GM18867 (cell line): ENCODE measurements at regions not wholly inside any gene's neighbourhood (a gene's known extent, or its start where the extent isn't known, plus 50 kb on each side); places are given as distances from the start of the nearest gene placed in this dataset.
"Not testable (repeated sequence)": the region's sequence is repeated elsewhere in the genome, so short reads cannot be mapped to it uniquely, and the experiment has no call there.

Experiments used
- ATAC-seq: cut with Tn5 transposase; IDR thresholded peaks from one replicate; pipeline ENCODE4 v1.9.1; 2021; ENCODE audit warnings: mild to moderate bottlenecking, moderate library complexity; ENCODE audit not compliant: unreplicated experiment

DNA sequence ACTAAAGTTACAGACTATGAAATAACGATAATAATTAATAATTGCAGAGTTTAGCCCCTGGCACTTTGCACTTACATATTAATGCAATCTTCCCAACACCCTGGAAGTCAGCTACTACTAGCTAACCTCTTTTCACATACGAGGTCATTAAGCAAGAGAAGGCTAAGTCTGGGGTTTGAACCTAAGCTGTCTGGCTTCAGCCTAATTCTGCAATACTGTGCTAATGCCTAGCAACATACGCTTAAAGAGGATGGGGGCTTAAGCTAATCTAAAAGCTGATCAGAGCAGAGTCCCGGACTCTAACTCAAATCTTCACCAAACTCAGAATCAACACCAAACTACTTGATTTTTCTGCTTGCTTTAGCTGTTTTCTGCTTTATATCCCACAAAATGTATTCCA is 168.7 kb upstream of the GNAI1 start:
- ATAC-seq, result no peak

GRCh38 chr7:79964463-79964862 is 170.2 kb upstream of the GNAI1 start:
- ATAC-seq, result no peak

DNA sequence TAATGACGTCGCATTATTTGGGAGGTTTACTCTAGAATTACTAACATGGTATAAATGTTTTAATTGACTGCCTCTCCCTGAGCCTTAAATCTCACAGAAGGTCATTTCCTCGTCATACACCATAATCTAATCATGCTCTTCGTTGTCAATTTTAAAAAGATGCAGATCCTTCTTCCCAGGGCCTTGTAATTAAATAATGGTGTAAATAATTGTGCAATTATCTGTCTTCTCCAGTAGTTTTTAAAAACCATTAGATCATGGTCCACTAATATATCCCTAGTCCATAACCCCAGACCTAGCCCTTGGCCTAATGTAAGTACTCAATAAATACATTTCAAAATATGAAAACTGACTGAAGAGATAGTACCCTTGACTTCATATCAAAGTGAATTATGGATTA is 181.5 kb upstream of the GNAI1 start:
- ATAC-seq, result no peak

- ATAC-seq, result no peak
Measured at GRCh38 chr7:79952399-79952798, 182.2 kb upstream of the GNAI1 start.

GRCh38 chr7:79951415-79951814 is 183.2 kb upstream of the GNAI1 start:
- ATAC-seq, result no peak

DNA sequence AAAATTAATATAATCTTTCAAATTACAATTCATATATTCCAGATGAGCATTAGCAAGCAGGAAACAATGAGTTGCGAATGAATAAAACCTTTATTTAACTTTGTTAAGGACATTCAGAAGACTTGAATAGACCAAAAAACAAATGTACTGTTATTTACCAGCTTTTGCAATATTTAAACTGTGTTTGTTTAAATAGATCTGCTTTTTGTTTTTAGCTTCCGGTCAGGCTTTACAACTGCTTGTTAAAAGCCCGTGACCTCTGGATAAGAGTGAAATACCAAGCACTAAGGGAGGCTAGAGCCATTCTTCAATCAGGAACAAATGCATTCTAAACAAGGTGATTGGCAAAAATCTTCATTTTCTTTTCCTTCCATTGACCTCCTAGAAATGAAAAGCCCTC is 184.9 kb upstream of the GNAI1 start:
- no peak for ATAC-seq

- no peak for ATAC-seq
Measured at GRCh38 chr7:79936281-79936983, 198.2 kb upstream of the GNAI1 start.

- no peak for ATAC-seq
Measured at GRCh38 chr7:79934727-79935126, 199.9 kb upstream of the GNAI1 start.

DNA sequence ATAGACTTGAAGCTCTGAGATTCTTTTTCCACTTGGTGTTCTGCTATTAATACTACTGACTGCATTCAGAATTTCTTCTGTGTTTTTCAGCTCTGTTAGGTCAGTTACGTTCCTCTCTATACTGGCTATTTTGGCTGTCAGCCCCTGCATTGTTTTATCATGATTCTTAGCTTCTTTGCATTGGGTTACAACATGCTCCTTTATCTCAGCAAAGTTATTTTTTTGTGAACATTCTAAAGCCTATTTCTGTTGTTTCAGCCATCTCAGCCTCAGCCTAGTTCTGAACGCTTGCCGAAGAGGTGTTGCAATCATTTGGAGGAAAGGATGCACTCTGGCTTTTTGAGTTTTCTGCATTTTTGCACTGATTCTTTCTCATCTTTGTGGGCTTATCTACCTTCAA is 201.5 kb upstream of the GNAI1 start:
- no peak for ATAC-seq

- ATAC-seq, result no peak
Measured at GRCh38 chr7:79930604-79931003, 204.0 kb upstream of the GNAI1 start.

DNA sequence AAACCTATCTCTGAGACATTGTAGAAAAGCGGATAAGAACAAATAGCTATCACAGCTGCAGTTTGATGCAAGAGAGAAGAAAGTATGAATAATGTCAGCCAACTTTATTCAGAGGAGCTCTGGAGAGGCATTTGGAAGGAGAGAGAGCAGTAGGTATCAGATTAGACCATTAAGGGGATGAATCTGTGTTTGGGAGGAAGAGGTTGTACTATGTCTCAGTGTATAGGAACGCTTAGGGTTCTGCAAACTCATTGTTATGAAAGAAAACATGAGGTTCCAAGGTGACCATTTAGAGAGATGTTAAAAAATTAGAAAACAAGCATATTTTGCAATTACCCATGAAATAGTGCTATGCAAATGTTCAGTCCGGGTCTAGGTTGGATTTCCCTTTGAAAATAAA is 207.5 kb upstream of the GNAI1 start:
- no peak for ATAC-seq

DNA sequence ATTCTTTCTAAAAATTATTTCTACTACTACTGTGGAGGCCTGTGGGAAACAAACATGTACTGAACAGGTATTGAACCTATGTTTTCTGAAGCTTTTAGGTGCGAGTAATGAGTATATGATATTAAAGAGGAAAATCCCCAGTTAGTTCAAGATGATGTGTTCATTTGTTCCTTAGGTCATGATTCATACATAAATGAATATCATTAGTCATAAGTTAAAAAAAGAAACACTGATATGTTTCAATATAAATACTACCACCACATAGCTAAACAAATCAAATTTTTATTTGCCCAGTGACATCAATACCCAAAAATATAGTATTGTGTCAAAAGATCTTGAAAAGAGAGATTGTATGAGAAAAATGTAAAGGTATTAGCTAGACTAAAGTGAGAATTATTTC is 210.7 kb upstream of the GNAI1 start:
- ATAC-seq, result no peak

DNA sequence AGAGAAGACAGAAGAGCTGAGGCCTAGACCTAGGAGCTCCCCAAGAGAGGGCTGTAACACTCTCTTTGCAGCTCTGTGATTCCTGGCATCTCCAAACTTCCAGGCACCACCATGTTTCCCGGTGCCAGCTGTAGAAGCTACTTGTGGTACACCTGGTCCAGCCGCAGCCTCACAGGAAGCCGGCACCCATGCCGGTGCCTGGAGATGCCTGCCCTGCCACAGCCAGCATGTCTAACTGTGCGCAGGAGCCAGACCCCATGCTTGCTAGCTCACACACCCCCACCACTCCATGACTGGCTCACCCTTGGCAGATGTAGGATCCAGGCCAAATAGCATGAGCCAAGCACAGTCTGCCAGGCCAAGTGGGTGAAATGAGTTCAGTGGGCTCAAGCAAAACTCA is 211.7 kb upstream of the GNAI1 start:
- ATAC-seq, result no peak

GRCh38 chr7:79921976-79922375 is 212.7 kb upstream of the GNAI1 start:
- no peak for ATAC-seq

DNA sequence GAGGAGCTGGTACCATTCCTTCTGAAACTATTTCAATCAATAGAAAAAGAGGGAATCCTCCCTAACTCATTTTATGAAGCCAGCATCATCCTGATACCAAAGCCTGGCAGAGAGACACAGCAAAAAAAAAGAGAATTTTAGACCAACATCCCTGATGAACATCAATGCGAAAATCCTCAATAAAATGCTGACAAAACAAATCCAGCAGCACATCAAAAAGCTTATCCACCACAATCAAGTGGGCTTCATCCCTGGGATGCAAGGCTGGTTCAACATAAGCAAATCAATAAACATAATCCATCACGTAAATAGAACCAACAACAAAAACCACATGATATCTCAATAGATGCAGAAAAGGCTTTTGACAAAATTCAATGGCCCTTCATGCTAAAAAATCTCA is 216.0 kb upstream of the GNAI1 start:
- ATAC-seq, result not testable (repeated sequence)

DNA sequence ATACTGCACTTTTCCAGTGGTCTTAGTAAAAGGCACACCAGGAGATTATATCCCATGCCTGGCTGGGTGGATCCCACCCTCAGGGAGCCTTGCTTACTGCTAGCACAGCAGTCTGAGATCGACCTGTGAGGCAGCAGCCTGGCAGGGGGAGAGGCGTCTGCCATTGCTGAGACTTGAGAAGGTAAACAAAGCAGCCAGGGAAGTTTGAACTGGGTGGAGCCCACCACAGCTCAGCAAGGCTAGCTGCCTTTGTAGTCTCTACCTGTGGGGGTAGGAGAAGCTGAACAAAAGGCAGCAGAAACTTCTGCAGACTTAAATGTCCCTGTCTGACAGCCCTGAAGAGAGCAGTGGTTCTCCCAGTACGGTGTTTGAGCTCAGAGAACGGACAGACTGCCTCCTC is 219.3 kb upstream of the GNAI1 start:
- ATAC-seq, result not testable (repeated sequence)

DNA sequence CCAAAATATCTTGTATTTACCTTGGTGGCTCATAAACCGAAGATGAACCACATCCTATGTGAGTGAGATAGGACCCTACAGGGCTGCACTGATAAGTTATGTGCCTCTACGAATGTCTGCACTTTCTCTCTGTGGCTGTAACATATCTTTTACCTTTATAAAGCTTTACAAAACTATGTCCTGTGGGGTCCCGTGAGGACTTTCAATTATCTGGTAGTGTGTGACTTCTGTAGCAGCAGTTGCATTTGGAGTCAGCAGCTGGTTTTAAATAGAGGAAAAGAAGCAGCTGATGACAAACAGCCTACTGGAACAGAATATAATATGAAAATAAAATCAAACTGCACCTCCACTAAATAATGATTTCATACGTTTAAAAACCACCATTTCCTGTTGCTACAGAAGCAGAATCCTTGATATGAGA is 222.4 kb upstream of the GNAI1 start:
- ATAC-seq, result no peak

DNA sequence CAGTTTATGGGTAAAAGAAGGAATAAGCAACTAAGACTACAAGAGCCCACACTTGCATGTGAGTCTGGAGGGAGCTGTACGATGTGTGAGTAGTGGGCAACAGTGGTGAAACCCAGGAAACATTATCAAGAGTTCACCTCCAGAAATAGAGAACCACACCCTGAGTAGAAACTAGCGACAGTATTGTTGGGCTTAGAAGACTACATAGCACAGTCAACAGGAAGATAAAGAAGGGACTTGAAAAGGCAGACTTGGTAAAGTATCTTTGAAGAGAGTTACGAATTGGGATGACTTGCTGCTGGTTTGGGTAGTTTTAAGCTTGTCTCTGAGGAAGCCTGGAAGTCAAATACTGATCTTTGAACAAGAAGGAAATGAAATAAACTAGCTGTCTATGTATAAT is 223.2 kb upstream of the GNAI1 start:
- ATAC-seq, result no peak

DNA sequence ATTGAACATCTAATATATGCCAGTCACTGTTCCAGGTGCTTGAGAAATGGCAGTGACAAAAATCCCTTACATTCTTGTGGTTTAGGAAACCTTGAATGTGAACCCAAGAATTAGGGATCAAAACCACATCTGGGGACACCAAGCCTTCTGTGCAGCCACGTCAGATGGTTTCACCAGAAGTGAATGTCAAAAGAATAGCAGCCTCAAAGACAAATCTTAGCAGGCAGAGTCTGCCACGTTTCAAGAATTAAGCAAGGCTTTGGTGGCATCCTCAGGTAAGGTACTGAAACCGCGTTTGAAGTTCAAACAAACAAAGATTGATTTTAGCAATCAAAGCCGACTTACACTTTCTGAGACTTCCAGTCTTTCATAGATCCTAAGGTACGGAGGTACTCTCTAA is 225.5 kb upstream of the GNAI1 start:
- ATAC-seq, result no peak

GRCh38 chr7:79897166-79897565 is 237.5 kb upstream of the GNAI1 start:
- no peak for ATAC-seq

DNA sequence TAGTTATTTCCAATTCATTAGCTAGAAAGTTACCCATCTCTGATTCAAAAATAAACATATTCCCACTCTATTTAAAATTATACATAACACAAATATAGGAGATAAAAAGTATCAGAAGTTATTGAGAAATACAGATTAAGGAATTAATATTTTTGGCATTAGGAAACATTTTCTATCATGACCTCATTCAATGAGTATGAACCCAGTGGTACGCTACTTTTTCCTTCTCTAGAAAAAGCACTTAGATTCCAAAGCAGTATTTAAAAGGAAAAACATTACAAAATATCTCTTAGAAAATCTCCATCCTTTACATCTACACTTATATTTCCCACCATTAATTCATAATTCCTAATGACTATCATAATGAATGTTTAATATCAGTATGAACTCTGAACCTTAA is 240.6 kb upstream of the GNAI1 start:
- ATAC-seq, result no peak

GRCh38 chr7:79882922-79883321 is 251.7 kb upstream of the GNAI1 start:
- ATAC-seq, result no peak

DNA sequence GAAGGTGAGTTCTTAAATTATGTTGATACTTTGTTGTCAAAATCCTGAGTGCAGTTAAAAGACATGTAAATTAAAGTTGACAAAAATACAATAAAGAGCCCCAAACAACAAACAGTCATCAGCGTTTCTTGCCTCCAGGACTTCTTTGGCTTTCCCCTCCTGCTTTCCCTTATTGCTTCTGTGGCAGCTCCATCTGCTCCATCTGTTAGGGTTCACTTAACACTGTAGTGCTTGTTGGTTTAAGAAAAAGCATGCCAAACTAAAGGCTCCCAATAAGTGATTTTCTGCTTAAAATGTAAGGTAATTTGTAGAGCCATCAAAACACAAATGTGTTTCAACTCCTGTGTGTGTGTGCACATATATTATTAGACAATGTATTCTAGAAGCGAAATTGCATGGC is 254.3 kb upstream of the GNAI1 start:
- ATAC-seq, result no peak
